GM19328 (cell line): ENCODE measurements at regions not wholly inside any gene's neighbourhood (a gene's known extent, or its start where the extent isn't known, plus 50 kb on each side); places are given as distances from the start of the nearest gene placed in this dataset.
"Not testable (repeated sequence)": the region's sequence is repeated elsewhere in the genome, so short reads cannot be mapped to it uniquely, and the experiment has no call there.

Source experiments
- ATAC-seq: cut with Tn5 transposase; IDR thresholded peaks from one replicate; pipeline ENCODE4 v1.9.1; 2021; ENCODE audit warnings: mild to moderate bottlenecking, moderate library complexity; ENCODE audit not compliant: unreplicated experiment

DNA sequence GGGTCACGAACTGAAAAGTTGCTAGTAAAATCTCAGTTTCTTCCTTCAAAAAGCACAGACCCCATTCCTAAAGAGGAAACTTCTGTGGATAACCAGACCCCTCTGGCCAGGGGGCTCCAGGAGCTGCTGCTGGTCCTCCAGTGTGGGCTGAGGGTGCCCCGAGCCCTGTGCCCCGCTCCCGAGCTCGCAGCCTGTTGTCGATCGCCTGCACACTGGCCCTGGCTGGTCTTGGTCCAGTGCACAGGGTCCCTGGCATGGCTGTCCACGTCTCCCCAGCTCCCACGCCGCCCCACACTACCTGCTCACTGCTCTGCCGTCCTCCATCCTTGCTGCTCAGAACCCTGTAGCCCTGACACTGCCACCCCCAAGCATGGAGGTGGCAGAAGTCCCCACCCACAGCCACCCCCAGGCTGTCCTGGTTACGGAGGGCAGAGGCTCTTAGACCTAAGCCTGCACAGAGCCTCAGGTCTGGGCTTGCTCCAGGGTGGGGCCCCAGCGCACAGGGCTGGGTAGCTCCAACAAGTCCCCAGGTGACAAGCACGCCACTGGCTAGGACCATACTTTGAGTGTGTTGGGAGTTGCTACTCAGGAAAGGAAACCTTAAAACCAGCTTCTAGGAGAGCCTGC, 87.0 kb downstream of the PLXNA1 start:
- no peak for ATAC-seq

DNA sequence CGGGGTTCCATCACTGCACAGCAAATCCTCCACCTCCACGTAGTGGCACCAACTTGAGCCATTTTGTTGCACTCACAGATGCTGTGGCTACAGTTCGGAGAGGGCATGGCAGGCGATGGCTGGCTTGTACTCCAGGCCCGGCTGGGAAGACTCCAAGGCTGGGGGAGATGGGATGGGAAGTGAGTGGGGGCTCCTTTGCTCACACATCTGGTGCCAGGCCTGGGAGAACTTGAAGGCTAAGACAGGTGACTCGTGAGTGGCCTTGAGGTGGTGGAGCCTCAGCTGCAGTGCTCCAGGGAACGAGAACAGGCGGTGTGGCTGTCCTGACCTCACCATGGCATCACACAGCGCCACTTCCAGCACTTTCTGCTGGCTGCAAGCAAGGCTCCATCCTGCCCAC, 87.9 kb downstream of the PLXNA1 start:
- ATAC-seq, result no peak

DNA sequence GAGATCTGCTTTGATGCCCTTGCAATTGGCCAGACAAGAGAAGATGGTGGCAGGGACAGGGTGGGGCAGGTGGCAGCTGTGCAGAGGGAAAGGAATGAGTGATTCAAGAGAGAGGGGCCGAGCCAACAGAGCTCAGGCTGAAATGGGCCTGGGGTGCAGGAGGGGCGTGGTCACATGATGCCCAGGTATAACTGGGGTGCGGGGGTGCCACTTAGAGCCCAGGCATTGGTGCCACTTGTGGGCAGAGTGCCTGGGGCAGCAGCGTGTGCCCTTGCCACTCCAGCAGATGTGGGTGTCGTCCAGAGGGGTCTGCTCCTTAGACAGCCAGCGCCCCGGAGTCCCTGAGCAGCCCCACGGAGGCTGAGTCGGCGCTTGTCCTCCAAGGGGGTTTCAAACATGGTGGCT, 88.7 kb downstream of the PLXNA1 start:
- no peak for ATAC-seq

DNA sequence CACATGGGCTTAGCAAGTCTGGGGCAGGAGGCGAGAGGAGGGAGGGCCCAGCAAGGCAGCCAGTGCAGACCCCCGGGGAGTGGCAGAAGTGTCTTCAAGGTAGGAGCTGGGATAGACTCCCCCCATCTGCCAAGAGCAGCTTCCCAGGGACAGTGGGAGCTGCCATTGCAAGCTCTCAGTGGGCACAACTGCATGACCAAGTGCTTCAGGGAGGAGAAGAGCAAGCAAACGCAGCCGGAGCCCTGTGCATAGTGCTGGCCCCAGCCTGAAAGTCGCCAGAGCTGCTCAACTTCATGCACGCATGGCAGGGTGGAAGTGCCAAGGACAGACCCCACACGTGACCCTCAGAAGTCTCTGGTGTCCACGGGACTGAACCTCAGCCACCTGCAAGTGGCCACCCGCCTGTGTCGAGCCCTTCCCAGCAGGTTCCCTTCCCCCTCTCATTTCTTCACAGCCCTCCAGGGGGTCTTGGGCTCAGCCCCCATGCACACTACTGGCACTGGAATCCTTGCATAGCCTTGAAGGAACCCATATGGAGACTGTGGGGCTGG, 89.4 kb downstream of the PLXNA1 start:
- no peak for ATAC-seq

GRCh38 chr3:127072971-127073783, 90.3 kb downstream of the PLXNA1 start:
- ATAC-seq, result no peak

DNA sequence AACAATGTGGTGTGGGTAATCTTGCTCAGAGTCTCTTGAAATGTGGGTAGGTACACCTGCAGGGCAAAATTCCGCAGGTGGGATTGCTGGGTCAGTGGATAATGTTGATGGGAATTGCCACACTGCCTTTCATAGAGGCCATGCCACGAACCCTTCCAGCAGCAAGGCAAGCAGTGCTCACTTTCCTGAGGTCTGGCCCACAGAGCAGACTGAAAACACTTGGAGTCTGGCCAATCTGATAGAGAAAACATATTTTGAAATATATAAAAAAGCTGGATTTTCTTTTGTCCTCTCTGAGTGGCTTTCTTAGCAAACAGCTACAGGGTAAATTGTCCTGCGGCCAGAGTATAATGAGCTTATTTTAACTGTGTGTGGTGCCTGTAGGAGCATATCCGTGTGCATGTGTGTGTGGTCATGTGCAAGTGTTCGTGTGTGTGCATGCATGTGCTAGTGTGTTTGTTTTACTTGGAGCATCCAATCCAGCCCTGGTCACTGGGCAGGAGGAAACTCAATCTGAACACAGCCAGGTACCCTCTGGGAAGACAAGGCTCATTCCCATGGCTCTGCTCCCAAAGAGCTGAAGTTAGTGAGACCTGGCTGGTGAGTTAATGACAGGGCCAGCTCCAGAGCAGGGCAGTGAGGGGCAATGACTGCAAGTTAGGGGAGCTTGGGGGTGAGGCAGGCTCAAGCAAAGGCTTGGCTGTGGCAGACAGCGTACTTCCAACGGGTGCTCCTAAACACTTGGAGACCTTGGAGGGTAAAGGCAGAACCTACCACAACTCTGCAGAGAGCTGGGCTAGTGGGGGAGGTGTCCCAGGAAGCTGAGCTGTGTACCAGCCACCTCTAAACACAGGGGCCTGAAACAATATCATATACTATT, 91.3 kb downstream of the PLXNA1 start:
- ATAC-seq, result no peak

GRCh38 chr3:127074900-127075360, 92.0 kb downstream of the PLXNA1 start:
- peak; percentile 90 for ATAC-seq

DNA sequence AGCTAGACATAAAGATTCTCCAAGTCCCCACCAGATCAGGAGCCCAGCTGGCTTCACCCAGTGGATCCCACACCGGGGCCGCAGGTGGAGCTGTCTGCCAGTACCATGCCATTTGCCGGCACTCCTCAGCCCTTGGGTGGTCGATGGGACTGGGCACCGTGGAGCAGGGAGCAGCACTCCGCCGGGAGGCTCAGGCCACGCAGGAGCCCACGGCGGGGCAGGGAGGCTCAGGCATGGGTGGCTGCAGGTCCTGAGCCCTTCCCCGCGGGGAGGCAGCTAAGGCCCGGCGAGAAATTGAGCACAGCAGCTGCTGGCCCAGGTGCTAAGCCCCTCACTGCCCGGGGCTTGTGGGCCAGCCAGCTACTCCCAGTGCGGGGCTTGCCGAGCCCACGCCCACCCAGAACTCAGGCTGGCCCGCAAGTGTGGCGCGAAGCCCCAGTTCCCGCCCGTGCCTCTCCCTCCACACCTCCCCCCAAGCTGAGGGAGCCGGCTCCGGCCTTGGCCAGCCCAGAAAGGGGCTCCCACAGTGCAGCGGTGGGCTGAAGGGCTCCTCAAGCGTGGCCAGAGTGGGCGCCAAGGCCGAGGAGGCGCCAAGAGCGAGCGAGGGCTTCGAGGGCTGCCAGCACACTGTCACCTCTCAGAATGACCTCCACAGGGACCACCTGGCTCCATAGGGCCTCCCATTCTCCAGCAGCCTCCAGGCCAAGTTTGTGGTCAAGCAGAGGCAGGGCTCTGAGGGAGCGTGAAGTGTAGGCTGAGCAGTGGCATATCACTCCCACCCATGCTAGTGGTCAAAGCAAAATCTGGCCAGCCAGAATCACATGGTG, 93.5 kb downstream of the PLXNA1 start:
- not testable (repeated sequence) for ATAC-seq

GRCh38 chr3:127077068-127077467, 94.2 kb downstream of the PLXNA1 start:
- ATAC-seq, result no peak

DNA sequence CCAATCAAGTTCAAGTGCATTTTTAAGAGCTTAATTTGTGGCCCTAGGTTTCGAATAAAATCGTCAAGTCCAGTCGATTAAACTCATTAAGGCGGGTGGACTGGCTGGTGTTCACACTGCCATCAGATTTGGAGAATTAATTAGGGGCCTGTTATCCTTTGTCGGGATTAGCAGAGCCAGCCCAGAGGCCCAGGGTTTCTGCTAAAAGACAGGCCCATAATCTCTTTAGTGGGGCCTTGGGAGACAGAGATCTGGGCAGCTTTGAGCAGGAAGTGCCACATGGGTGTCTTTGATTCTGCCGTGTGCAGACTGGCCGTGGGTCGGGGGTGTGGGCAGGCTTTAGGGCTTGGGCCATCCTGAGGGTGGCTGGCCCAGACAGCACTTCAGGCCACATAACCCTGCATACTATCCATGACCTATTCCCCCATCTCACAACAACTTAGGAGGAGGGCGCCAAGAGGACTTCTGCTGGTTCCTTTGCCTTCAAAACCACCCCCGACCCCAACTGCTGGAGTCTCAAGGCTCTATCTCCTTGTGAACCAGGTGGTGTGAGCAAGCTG, 94.7 kb downstream of the PLXNA1 start:
- no peak for ATAC-seq

GRCh38 chr3:127078626-127079025, 95.7 kb downstream of the PLXNA1 start:
- ATAC-seq, result no peak

GRCh38 chr3:127079211-127079610, 96.3 kb downstream of the PLXNA1 start:
- ATAC-seq, result no peak

DNA sequence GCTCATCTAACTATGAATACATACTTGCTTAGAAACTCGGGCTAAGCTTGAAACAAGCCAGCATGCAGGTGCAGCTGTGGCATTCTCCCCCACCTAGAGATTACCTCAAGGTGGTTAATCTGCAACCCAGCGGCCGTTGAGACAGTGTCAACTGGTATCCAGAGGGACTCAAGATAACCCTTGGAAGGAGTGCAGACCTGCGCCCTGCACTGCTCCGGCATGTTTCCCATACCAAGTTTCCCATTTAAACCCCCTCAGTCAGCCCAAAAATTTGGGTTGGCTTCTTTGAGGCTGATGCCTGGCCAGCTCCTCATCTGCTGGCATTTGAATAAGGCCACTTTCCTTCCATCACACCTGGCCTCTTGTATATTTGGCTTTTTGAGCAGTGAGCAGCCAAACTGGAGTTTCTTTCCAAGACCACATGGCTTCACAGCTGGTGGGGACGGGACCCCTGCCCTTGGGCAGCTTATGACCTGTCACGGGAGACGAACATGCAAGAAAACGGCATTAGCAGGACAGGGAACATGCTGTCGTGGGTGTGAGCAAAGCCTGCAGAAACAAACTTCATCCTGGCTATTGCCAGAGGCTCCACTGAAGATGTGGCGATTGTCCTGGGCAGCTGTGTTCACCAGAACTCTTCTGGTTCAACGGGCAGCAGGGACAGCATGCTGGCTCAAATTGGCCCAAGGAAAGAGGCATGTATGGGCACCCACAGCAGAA, 98.2 kb downstream of the PLXNA1 start:
- ATAC-seq, result no peak

GRCh38 chr3:127082066-127082465, 99.2 kb downstream of the PLXNA1 start:
- no peak for ATAC-seq

DNA sequence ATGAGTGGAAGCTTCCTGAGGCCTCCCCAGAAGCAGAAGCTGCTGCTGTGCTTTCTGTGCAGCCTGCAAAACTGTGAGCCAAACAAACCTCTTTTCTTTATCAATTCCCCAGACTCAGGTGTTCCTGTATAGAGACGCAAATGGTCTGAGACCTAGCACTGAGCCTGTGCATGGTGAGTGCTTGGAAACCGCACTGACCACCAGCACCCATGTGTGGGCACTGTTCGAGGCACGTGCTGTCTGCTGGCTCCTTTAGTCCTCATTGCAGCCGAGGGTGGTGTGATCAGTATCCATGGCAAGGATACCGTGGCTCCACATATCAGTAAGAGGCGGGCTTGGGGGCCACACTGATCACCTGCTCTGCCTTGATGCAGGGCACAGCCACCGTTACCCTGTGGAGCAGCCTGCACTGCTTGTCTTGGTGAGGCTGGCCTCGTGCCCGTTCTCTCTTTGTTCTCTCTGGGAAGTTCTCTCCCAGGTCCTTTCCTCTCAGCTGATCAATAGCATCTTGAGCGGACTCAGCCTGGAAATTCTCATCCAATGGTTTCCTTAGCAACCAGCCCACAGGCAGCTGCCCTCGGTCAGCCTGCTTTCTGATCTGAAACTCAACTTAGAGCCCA, 101.0 kb downstream of the PLXNA1 start:
- no peak for ATAC-seq

- no peak for ATAC-seq
Measured at GRCh38 chr3:127084401-127084990, 101.6 kb downstream of the PLXNA1 start.

GRCh38 chr3:127085576-127085975, 102.7 kb downstream of the PLXNA1 start:
- ATAC-seq, result no peak

GRCh38 chr3:127086591-127086990, 103.7 kb downstream of the PLXNA1 start:
- not testable (repeated sequence) for ATAC-seq
